Activated CD8-positive, alpha-beta memory T cell treated with anti-CD3 and anti-CD28 coated beads, Interleukin-2, amount 50 U/mL, for 24 hours (primary cell): ENCODE measurements at regions not wholly inside any gene's neighbourhood (a gene's known extent, or its start where the extent isn't known, plus 50 kb on each side); places are given as distances from the start of the nearest gene placed in this dataset.
"Not testable (repeated sequence)": the region's sequence is repeated elsewhere in the genome, so short reads cannot be mapped to it uniquely, and the experiment has no call there.

Experiments
- DNase-seq: peaks from one replicate; pipeline ENCODE4 v3.0.0-alpha.2; 2020; ENCODE audit errors: extremely low read depth

- DNase-seq = no peak
Observed at GRCh38 chr11:31957674-31958073, 133.2 kb upstream of the RCN1 start.

DNA sequence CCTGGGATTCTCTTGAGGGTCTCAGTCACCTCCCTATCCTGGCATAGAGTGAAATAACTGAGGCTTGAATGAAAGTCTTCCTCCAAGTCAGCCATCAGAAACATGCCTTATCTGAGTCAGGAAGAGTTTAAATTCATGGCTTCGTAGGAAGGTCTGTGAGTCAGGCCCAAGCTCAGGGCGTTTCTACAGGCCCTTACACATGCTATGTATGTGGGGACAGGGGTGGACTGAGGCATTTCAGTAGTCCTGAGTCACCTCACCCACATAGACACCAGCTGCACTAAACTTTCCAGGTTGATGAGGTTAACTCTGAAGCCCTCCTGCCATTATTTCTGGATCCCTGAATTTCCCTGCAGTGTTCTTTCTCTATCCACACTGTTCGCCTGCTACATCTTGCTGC is 134.6 kb upstream of the RCN1 start:
- DNase-seq = no peak

- no peak for DNase-seq
Observed at GRCh38 chr11:31955838-31956237, 135.0 kb upstream of the RCN1 start.

- DNase-seq = no peak
Observed at GRCh38 chr11:31953803-31954327, 137.0 kb upstream of the RCN1 start.

GRCh38 chr11:31949733-31950200 is 138.6 kb upstream of the PAX6 start:
- DNase-seq = not testable (repeated sequence)

DNA sequence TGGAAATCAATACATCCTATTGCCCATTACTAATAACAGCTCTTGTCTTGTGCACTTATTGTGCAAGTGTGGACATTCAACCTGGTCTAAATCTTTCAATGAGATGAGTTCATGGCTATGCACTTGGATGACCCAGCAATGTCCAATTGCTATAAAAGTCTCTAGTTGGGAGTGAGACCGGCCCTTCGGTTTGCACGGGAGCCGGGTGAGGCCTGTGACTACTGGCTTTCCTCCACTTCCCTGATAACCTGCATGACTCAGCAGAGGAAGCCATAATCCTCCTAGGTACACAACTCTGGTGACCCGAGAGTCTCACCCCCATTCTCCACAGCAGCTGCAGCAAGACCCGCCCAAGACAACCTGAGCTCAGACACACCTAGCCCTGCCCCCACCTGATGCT is 135.9 kb upstream of the PAX6 start:
- no peak for DNase-seq

DNA sequence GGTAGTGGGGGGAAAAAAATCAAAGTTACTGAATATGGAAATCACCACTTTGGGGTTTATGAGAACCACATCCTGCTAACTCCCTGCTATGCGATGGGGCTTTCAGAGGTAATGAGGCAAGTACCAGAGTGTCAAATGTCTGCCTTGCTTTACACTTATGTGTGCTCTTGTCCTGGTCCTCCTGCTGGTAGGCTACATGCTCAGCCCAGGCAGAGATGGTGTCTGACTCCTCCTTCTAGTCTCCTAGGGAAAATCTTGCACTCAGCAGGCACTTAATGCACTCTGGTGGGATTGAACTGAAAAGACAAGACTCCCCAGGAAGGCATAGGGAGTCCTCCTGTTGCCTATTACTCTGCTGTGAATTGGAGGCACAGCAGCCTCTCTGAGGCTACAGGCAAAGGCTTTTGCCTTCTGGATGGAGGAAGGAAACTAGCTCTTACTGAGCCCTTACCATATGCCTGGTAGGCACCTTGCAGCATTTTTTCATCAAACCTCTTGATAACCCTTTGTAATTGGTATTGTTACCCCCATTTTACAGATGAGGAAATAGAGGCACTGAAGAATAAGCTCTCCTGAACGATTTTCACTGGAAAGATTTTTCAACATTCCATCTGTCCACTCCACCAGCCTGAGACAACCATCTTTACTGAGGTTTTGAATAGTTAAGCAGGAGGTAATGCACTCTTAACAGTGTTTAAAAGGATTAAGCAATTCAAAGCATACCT is 132.1 kb upstream of the PAX6 start:
- DNase-seq = no peak

GRCh38 chr11:31940371-31941037 is 129.4 kb upstream of the PAX6 start:
- DNase-seq = no peak

DNA sequence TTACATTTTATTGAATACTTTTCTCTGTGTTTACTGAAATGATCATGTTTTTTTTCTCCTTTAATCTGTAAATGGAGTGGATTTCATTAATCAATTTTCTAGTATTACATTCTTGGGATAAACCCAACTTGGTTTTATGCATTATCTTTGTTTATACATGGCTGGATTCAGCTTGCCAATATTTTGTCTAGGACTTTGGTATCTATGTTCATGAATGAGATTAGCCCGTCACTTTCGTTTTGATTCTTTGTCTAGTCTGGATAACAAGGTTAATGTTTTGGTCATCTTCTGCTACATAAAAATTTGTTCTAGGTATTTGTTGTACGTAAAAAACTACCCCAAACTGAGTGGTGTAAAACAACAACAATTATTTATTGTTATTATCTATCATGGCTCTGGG is 127.9 kb upstream of the PAX6 start:
- DNase-seq = no peak

GRCh38 chr11:31936312-31936711 is 125.2 kb upstream of the PAX6 start:
- no peak for DNase-seq

DNA sequence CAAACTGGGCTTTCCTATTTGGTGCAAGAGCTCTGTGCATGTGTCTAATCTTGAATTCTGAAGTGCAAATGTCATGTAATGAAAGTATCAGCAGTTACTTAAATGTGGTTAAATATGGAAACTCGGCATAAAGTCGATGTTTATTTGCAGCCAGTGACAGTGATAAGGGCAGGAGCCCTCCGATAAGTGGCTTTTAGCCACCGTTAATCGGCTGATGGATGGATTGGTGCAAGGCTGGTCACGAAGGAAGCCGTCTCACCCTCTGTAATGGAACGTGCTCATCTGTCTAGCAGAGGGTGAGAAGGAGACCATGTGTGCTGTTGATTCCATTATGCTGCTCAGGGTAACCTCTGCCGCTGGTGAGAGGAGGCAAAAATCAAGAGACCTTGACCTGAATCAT is 121.8 kb upstream of the PAX6 start:
- no peak for DNase-seq

- DNase-seq = no peak
Observed at GRCh38 chr11:31927982-31928381, 116.9 kb upstream of the PAX6 start.

GRCh38 chr11:31926816-31927528 is 115.8 kb upstream of the PAX6 start:
- no peak for DNase-seq

DNA sequence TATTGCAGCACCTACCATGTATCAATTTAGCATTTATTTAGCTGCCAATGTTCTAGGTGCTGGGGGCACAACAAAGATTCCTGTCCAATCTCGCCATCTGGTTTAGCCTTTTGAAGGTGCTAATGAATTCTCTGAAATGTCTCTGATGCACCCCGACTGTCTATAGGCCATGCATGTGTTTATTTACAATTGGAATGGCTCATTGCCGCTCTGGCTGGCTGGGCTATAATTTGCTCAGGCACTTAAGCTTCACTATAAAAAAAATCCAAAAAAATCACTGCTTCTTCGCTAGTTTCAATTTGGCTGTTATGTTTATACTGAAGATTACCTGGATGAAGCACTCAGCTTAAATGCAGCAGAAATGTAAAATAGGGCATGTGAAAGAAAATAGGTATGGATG is 115.0 kb upstream of the PAX6 start:
- DNase-seq = no peak

- no peak for DNase-seq
Observed at GRCh38 chr11:31922450-31922849, 111.3 kb upstream of the PAX6 start.

DNA sequence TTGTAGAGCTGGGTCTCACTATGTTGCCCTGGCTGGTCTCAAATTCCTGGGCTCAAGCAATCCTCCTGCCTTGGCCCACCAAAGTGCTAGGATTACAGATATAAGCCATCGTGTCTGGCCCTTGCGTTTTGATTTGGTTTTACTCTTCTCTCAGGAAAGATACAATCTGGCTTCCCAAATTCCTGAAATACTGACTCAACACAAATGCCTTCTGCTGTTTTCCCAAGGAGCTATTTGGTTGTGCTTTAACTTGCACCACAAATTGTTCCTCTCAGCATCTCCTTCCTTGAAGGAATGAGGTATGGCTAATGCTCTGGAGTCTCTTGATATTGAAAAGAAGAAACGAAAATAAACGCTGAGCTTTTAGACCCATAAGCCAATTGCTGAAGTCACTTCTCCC is 110.0 kb upstream of the PAX6 start:
- no peak for DNase-seq

DNA sequence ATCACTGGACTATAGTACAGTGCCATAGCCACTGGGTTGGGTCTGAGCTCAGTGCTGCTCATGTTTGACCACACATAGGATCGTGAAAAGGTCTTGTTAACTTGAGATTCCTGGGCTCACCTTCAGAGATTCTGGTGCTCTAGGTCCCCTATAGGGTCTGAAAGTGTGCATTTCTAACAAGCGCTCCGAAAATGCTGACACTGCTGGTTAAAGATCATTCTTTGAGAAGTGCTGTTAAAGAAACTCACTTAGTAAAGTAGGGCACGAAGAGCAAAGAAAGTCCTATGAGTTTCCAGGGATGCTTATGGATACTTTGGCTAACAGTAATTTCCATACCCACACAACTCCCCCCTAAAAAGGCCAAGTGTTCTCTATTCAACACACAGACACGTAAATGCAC is 108.1 kb upstream of the PAX6 start:
- no peak for DNase-seq

GRCh38 chr11:31915867-31916266 is 104.7 kb upstream of the PAX6 start:
- DNase-seq = no peak

DNA sequence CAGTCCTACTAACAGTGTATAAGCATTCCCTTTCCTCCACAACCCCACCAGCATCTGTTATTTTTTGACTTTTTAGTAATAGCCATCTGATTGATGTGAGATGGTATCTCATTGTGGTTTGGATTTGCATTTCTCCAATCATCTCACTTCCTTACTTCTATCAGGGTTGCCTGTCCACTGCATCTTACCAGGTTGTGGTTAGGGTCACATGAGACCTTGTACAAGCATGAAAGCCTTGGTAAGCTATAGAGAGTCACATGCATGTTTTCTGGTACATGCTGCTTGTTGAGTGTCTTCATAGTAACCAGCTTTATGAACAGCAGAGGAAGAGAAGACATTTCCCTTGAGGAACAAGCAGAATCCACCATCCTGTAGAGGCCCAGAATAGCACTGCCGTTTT is 102.9 kb upstream of the PAX6 start:
- no peak for DNase-seq

DNA sequence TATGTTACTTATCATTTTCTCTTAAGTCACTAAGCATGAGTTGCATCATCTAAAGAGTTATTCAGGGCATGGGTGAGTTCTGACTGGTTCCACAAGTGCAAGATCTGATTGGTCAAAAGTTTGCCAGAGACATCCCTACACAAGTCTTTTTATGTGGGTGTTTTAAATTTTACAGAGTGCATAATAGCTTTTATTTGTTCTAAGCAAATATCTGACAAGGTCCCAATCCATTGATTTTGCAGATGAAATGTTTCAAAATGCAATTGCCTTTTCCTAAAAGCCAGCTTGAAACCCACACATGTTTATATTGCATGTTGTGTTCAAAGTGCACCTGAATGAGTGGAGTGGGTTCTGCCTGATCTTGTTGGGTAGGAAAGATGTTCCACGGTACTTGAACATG is 101.7 kb upstream of the PAX6 start:
- DNase-seq = no peak

DNA sequence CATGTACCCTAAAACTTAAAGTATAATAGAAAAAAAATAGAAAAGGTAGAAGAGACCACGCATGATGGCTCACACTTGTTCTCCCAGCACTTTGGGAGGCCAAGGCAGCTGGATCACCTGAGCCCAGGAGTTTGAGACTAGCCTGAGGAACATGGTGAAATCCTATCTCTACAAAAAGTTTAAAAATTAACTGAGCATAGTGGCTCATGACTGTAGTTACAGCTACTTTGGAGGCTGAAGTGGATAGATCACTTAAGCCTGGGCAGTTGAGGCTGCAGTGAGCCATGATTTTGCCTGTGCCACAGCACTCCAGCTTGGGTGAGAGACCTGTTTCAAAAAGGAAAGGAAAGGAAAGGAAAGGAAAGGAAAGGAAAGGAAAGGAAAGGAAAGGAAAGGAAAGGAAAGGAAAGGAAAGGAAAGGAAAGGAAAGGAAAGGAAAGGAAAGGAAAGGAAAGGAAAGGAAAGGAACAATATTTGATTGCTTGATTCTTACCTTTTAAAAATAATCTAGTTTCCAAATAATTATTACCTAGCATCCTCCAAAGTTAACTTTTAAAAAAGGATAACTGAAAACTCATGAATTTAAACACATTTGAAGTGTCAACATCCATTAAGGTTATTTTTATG is 99.9 kb upstream of the PAX6 start:
- no peak for DNase-seq
